ENCODE measurements at regions not wholly inside any gene's neighbourhood (a gene's known extent, or its start where the extent isn't known, plus 50 kb on each side); places are given as distances from the start of the nearest gene placed in this dataset.
"Not testable (repeated sequence)": the region's sequence is repeated elsewhere in the genome, so short reads cannot be mapped to it uniquely, and the experiment has no call there.

DNA sequence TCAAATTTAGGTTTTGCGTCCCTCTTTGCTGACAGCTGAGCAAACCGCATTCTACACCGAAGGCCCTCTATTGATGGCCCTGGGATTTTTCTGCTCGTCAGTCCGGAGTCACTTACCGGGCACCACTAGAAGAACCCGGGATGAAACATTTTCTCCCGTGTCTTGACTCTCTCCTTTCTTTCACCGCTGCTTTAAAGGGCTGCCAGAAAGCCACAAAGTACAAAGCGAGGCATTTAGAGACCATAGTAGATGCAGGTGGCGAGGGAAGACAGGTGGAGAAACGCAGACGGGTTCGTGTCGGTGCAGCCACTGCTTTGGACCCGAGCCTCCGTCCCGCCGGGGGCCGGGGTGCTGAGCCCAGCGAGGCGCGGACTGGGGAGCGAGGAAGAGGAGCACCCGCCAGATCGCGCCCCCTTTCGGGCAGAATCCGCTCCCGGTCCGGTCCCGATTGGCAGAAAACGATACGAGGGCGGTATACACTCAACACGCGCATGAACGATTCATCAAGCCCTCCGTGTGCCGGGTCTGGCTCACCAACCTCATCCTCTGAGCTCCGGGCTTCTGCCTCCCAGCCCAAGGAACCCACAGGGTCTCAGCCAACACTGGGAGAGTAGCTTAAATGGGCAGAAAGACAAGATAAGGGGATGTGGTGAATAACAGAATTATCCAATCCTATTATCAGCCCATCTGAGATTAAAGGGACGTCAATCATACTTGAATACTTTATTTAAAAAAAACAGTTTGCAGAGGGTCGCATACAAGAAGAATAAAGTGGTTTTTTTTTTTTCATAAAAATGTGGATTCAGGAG is 84.9 kb downstream of the TRIM27 start:
- DNase-seq (ENCODE audit: low spot score): peak; percentile 76

DNA sequence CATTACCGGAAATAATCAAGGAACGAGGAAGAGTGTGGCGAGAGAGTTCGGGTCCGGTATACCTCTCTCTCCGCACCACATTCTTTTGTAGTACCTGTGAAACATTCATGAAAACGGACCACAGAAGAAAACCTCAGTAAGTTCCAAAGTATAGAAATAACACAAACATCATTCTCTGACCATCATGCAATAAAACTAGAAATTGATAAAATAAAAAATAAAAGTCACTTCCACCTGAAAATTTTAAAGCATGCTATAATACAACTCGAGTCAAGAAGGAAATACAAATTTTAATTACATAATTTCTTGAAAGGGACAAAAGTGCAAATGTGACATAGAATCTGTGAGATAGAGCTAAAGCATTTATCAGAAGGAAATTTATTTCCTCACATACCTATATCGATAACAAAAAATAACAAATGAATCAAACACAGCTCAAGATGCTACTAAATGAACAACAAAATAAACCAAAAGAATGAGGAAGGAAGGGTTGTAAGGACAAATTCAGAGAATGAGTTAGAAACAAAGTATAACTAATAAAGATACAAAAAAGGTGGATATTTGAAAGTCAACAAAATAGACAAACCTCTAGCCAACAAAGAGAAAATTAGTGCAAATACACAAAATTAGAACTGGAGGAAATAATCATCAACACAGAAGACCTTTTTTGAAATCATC is 84.2 kb downstream of the TRIM27 start:
- DNase-seq (ENCODE audit: low spot score): no peak

GRCh38 chr6:28841290-28841689 is 82.5 kb downstream of the TRIM27 start:
- no peak for DNase-seq (ENCODE audit: low spot score)

- not testable (repeated sequence) for DNase-seq (ENCODE audit: low spot score)
These were observed 75.0 kb downstream of the TRIM27 start for GRCh38 chr6:28848756-28849155.

Data from kidney capillary endothelial cell (primary cell).